ENCODE measurements at regions not wholly inside any gene's neighbourhood (a gene's known extent, or its start where the extent isn't known, plus 50 kb on each side); places are given as distances from the start of the nearest gene placed in this dataset.
A peak's percentile ranks its signal among the peaks of the same experiment; 100 is the strongest.
"Not testable (repeated sequence)": the region's sequence is repeated elsewhere in the genome, so short reads cannot be mapped to it uniquely, and the experiment has no call there.

DNA sequence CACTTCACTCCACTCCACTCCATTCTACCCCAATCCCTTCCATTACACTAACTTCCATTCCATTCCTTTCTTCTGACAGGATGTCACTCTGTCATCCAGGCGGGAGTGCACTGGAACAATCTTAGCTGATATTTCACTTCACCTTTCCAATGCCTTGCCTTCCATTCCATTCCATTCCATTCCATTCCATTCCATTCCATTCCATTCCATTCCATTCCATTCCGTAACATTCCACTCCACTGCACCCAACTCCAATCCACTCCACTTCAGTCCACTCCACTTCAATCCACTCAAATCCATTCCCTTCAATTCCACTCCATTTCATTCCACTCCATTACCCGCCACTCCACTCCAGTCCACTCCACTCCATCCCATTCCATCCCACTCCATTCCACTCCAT, 1099.4 kb downstream of the TSPY10 start:
- DNase-seq (ENCODE audit: low read depth), result peak; percentile 74

GRCh38 chrY:10648813-10649212, 1121.1 kb downstream of the TSPY10 start:
- DNase-seq (ENCODE audit: low read depth), result not testable (repeated sequence)

- not testable (repeated sequence) for DNase-seq (ENCODE audit: low read depth)
Measured at GRCh38 chrY:10657120-10657519, 1129.4 kb downstream of the TSPY10 start.

DNA sequence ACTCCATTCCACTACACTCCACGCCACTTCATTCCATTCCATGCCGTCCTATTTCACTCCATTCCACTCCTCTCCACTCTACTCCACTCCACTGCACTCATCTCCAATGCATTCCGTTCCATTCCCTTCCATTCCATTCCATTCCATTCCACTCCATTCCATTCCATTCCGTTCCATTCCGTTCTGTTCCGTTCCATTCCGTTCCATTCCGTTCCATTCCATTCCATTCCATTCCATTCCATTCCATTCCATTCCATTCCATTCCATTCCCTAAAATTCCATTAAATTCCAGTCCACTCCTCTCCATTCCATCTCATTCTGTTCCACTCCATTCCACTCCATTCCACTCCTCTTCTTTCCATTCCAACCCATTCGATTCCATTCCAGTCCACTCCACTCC, 1139.1 kb downstream of the TSPY10 start:
- DNase-seq (ENCODE audit: low read depth), result no peak

DNA sequence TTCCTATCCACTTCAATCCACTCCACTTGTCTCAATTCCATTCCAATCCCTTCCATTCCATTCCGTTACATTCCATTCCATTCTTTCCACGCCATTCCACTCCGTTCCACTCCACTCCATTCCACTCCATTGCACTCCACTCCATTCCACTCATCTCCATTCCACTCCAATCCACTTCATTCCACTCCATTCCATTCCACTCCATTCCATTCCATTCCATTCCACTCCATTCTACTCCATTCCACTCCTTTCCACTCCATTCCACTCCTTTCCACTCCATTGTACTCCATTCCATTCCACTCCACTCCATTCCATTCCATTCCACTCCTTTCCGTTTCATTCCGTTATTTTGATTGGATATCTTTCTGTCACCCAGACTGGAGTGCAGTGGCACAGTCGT, 1158.7 kb downstream of the TSPY10 start:
- DNase-seq (ENCODE audit: low read depth), result no peak
